HEK293T (cell line): ENCODE measurements at regions not wholly inside any gene's neighbourhood (a gene's known extent, or its start where the extent isn't known, plus 50 kb on each side); places are given as distances from the start of the nearest gene placed in this dataset.

Experiments used
- BHLHE40 ChIP-seq: fragments of 450-650 bp; IDR thresholded peaks from 2 replicates; pipeline ENCODE4 v1.6.1; 2016; ENCODE audit warnings: mild to moderate bottlenecking, moderate library complexity, borderline replicate concordance
- CTBP1 ChIP-seq: fragments of 450-650 bp; IDR thresholded peaks from 2 replicates; pipeline ENCODE4 v1.6.1; 2016; ENCODE audit warnings: borderline replicate concordance
- ELF4 ChIP-seq: fragments of 450-650 bp; IDR thresholded peaks from 2 replicates; pipeline ENCODE4 v1.6.1; 2017; ENCODE audit warnings: antibody characterized with exemption
- HDGF ChIP-seq: fragments of 450-650 bp; IDR thresholded peaks from 2 replicates; pipeline ENCODE4 v1.6.1; 2017; ENCODE audit warnings: antibody characterized with exemption, borderline replicate concordance
- NFRKB ChIP-seq: fragments of 450-650 bp; IDR thresholded peaks from 2 replicates; pipeline ENCODE4 v1.6.1; 2016; ENCODE audit warnings: mild to moderate bottlenecking, moderate library complexity
- SP1 ChIP-seq: fragments of 450-650 bp; IDR thresholded peaks from 2 replicates; pipeline ENCODE4 v1.6.1; 2017
- SUZ12 ChIP-seq: fragments of 450-650 bp; IDR thresholded peaks from 2 replicates; pipeline ENCODE4 v1.6.1; 2016; ENCODE audit warnings: mild to moderate bottlenecking
- TARDBP ChIP-seq: fragments of 450-650 bp; IDR thresholded peaks from 2 replicates; pipeline ENCODE4 v1.6.1; 2016
- ZNF384 ChIP-seq: fragments of 450-650 bp; IDR thresholded peaks from 2 replicates; pipeline ENCODE4 v1.6.1; 2016

GRCh38 chr3:159857840-159858239 lies 130.8 kb upstream of the IL12A start:
- no peak for TF ChIP-seq ELF4
- no peak for TF ChIP-seq ZNF384
- TF ChIP-seq SP1: no peak
- TF ChIP-seq NFRKB: no peak
- TF ChIP-seq BHLHE40: no peak
- no peak for TF ChIP-seq TARDBP
- no peak for TF ChIP-seq CTBP1
- no peak for TF ChIP-seq SUZ12
- no peak for TF ChIP-seq HDGF
